ENCODE measurements at regions not wholly inside any gene's neighbourhood (a gene's known extent, or its start where the extent isn't known, plus 50 kb on each side); places are given as distances from the start of the nearest gene placed in this dataset.
"Not testable (repeated sequence)": the region's sequence is repeated elsewhere in the genome, so short reads cannot be mapped to it uniquely, and the experiment has no call there.

GRCh38 chr1:168490306-168490705, 53.5 kb downstream of the XCL2 start:
- no peak for DNase-seq

GRCh38 chr1:168488138-168488537, 55.7 kb downstream of the XCL2 start:
- DNase-seq = peak; percentile 37

DNA sequence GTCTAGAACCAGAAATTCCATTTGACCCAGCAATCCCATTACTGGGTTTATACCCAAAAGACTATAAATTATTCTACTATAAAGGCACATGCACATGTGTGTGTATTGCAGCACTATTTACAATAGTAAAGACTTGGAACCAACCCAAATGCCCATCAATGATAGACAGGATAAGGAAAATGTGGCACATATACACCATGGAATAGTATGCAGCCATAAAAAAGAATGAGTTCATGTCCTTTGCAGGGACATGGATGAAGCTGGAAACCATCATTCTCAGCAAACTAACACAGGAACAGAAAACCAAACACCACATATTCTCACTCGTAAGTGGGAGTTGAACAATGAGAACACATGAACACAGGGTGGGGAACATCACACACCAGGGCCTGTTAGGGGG, 57.0 kb downstream of the XCL2 start:
- not testable (repeated sequence) for DNase-seq

DNA sequence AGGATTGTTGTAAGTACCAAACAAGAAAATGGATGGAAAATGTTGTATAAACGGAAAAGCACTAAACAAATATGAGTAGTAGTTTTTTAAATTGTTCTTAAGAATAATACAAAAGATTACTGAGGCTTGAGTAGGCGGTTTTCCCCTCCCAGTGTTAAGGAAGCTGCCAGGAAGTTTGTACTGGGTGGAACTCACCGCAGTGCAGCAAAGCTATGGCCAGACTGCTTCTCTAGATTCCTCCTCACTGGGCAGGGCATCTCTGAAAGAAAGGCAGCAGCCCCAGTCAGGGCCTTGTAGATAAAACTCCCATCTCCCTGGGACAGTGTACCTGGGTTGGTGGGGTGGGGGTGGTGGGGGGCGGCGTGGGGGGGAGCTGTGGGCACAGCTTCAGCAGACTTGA, 58.7 kb downstream of the XCL2 start:
- no peak for DNase-seq

- no peak for DNase-seq
Measured at GRCh38 chr1:168484083-168484482, 59.7 kb downstream of the XCL2 start.

DNA sequence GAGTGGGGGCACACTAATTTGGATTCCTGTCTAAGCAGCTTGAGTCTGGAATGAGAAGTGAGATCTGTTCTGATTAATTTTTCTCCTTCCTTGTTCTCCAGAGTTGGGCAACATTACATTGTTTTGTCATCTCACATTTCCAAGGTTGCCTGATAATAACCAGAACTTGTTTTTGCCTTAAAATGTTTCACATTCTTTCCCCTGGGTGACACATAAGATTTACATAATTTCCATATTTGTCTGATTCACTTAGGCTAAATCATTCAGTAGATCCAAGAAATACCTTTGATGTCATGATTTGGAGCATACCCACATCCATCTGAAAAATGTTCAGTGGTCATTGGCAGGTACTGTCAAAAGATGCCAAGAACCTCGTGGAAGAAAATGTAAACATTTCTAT, 60.3 kb downstream of the XCL2 start:
- DNase-seq = no peak

DNA sequence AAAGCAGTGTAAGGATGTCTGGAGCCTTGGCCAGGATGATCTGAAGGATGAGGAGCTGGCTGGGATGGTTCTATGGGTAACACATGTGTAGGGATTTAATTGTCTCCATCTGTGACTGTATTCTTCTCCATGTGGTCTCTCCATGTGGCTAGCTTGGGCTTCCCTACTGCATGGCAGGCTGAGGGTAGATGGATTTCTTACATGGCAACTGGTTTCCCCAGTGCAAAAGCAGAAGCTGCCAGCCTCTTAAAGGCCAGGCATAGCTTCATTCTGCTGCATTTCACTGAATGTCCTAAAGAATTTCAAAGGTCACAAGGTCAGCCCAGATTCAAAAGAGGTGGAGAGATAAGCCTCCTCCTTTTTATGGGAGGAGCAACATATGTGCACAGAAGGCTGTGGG, 61.7 kb downstream of the XCL2 start:
- no peak for DNase-seq

DNA sequence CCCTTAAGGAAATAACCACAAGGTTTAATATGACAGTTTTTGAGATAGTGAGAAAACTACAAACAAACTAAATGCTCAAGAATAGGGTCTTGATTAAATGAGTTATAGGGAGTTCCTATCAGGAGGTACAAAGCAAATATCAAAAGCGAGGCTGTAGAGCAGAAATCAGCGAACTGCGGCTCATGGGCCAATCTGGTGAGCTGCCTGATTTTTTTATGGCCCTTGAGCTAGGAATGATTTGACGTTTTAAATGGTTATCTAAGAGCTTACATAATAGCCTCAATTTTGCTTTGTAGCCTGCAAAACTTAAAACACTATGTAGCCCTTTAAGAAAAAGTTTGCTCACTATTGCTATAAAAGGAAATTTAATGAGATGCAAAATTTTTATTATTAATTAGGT, 62.2 kb downstream of the XCL2 start:
- DNase-seq = no peak

DNA sequence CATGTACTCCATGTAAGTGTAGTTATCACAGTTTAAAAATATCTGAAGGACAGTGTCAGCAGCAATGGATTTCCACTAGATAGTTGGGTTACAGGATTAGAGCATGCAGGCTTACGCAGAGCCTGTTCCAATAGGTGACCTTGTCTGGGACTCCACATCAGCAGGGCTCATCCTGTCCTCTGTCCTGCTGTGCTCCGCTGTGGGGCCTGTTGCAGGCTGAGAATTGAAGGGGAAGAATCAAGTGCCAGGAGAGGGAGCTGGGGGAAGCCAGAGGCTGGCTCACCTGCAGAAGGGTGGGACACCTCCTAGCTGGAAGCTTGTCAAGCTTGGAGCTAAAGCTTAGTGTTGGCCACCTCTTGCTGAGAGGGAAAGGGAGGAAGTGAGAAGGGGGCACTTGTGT, 62.8 kb downstream of the XCL2 start:
- no peak for DNase-seq

GRCh38 chr1:168477792-168478191, 66.0 kb downstream of the XCL2 start:
- DNase-seq = no peak

GRCh38 chr1:168476588-168477385, 67.0 kb downstream of the XCL2 start:
- DNase-seq = peak; percentile 80

DNA sequence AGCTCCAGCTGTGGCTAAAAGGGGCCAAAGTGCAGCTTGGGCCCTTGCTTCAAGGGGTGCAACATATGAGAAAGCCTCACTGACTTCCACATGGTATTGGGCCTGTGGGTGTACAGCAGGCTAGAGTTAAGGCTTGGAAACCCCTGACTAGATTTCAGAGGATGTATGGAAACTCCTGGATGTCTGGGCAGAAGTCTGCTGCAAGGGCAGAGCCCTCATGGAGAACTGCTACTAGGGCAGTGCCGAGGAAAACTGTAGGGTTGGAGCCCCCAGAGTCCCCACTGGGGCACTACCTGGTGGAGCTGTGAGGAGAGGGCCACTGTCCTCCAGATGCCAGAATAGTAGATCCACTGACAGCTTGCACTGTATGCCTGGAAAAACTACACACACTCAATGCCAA, 69.5 kb downstream of the XCL2 start:
- peak; percentile 28 for DNase-seq

GRCh38 chr1:168473126-168473525, 70.7 kb downstream of the XCL2 start:
- DNase-seq = no peak

GRCh38 chr1:168472223-168472622, 71.6 kb downstream of the XCL2 start:
- no peak for DNase-seq

- DNase-seq = peak; percentile 70
Measured at GRCh38 chr1:168470901-168471431, 72.8 kb downstream of the XCL2 start.

DNA sequence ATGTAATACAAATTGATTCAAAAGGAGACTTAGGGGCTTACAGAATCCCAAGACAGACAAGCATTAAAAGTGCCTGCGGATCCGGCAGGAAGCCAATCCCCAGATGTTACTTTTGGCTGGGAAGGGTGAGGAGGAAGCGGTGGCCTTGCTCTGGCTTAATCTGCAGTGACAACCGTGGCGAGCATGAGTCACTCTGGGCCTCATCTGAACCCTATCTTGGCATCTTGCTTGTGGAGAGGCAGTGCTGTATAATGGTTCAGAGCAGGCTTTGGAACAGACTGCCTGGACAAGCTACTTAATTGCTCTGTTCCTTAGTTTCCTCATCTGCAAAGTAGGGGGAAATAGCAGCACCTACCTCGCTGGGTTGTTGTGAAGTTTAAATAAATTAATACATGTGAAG, 74.1 kb downstream of the XCL2 start:
- peak; percentile 73 for DNase-seq

GRCh38 chr1:168468822-168469221, 75.0 kb downstream of the XCL2 start:
- DNase-seq = peak; percentile 15

DNA sequence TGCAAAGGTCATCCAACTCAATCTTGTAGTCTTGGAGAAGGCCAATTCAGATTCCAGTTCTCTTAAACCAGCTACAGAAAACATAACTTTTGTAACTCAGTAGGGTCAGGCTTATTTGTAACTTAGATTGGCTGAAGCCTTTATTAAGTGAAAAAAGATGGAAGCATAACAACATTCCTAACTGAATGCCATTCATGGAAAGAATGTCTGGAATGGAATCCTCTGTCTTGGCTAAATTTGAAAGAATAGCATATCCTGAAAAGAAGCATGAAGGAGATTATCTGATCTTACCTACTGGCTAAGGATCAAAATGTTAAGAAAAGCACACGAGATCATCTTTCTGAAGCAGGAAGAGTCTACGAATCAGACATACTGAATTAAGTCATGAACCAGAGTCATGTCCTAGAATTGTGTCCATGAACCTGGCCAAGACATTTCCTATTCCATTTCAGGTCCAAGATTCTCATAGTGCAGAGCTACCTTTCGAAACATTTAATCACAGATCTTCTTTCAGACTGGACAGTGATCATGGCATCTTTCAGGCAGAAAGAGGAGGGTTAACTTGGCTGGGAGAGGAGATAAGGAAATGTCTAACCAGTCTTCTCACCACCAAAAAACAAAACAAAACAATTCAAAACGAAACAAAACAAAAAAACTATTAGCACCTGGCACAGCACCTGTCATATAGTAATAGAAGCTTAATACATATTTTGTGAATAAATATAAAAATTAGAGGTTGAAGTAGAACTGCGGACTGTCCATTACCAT, 75.6 kb downstream of the XCL2 start:
- DNase-seq = no peak

DNA sequence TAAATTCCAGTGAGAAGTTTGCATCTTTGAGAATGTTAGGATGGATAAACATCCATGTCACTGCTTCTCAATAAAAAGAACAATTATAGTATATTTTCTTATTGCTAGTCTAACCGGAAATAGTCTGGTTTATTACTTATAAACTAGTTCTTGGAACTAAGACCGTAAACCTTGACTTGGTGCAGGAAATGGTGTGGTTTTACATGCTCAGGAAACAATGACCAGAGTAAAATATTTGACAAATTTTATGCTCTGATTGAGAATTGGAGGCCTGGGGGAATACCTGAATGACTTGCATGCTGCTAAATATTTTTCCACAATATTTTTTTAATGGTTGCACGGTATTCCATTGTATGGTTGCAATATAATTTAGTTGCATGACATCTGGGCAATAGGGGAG, 76.3 kb downstream of the XCL2 start:
- DNase-seq = peak; percentile 44

- DNase-seq = peak; percentile 65
Measured at GRCh38 chr1:168466714-168467131, 77.1 kb downstream of the XCL2 start.

- peak; percentile 91 for DNase-seq
Measured at GRCh38 chr1:168466092-168466713, 77.6 kb downstream of the XCL2 start.

DNA sequence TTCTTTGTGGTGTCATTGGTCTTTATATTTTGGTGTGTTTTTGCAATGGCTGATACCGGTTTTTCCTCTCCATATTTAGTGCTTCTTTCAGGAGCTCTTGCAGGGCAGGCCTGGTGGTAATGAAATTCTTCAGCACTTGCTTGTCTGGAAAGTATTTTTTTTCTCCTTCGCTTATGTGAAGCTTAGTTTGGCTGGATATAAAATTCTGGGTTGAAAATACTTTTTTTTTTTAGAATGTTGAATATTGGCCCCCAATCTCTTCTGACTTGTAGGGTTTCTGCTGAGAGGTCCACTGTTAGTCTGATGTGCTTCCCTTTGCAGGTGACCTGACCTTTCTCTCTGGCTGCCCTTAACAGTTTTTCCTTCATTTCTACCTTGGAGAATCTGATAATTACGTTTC, 82.7 kb downstream of the XCL2 start:
- DNase-seq = not testable (repeated sequence)

DNA sequence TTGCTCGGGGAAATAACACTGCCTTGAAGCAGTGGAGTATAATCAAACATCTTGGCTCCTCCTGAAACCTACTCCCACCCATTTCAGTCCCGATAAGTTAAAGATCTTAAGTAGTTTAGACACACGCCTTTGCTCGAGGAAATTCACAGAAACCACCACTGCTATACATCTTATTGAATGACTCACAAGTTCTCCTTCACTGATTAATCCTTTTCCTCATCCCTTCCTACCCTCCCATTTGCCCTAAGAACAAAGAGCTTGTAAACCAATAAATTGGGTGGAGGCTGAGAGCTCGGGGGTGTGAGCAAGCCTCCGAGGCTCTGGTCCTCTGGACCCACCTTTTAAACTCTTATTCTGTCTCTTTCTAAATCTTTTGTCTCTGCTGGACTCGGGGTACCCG, 86.5 kb downstream of the XCL2 start:
- DNase-seq = not testable (repeated sequence)

DNA sequence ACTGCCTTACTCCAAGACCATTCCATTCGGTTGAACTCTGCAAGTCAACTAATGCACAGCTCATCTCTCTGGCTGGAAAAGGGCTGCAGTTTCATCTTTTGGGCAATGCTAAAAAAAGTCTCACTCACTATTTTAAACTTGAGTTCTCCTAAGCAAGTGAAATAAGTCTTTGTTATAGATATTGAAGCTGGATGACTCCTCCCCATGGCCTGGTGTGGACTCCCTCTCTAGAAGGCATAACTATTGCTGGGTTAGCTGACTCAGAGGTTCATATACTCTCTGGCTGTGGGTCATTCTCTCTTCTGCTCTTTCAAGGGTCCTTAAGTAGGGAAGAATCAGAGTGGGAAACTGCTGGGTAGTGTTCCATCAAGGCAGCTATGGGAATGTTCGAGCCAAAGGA, 88.0 kb downstream of the XCL2 start:
- no peak for DNase-seq
